ENCODE measurements at regions not wholly inside any gene's neighbourhood (a gene's known extent, or its start where the extent isn't known, plus 50 kb on each side); places are given as distances from the start of the nearest gene placed in this dataset.

DNA sequence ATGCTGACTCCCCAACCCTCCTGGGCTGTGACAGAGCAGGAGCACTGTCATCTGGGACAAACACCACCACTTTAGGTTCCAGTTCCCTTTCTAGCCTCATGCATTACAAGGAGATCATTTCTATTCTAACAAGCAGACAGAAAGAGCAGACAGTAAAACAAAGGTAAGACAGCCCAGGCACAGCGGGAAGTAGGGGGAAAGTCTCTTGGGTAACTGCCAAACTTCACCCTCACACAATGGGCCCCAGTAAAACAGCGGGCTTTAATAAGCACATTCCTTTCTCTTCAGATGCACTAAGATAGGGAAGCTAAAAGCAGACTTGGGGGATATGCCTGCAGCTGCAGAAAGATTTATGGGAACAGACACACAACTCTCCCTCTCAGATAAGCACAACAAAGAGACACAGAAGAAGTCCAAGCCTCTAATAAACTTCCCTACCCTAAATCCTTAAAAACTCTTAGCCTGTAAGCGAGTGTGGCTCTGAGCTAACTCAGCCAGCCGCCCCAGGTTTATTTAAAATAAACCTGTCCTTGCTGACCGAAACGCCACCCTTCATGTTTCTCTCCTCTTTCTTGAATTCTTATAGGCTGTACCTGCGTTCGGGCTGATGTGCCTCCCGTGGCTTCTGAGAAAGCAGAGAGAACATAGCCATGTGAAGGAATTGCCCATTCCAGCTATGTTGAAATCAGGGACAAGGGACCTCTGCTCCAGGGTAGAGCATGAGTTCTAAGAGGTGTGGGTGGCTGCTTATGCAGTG, 726.8 kb upstream of the DDX18 start:
- Histone ChIP-seq H3K36me3 (ENCODE audit: control insufficient read depth, insufficient read depth, low read length) (no peaks in the 10 kb centered on the region), H4K91ac (ENCODE audit: insufficient read depth, low read depth, low read length) (no peak overlapping the region), H3K9me3 (ENCODE audit: control insufficient read depth, insufficient read depth, low read length) (peaks cover 7% of the 10 kb centered on the region), H3K79me1 (ENCODE audit: low read depth in 1 of 2, low read length in 2 of 2) (no peaks in the 10 kb centered on the region), H3K27me3 (ENCODE audit: control insufficient read depth, insufficient read depth, low read length) (no peaks in the 10 kb centered on the region), H2BK120ac (ENCODE audit: low read depth, low read length) (no peak overlapping the region), H3K23ac (ENCODE audit: low read depth, low read length) (no peak overlapping the region), H2AFZ (replicated peaks; ENCODE audit: low read length, poor library complexity) (no peak overlapping the region), H3K4me1 (ENCODE audit: control insufficient read depth, insufficient read depth, low read length) (no peaks in the 10 kb centered on the region), H3K14ac (replicated peaks; ENCODE audit: low read depth, low read length) (no peak overlapping the region), H3K9me1 (ENCODE audit: insufficient read depth, low read length) (no peaks in the 10 kb centered on the region), H4K20me1 (ENCODE audit: insufficient read depth, low read length) (no peaks in the 10 kb centered on the region), H3K56ac (ENCODE audit: extremely low read depth, insufficient read depth, low read length) (no peak overlapping the region), H4K8ac (ENCODE audit: low read depth in 2 of 2, low read length in 2 of 2) (no peak overlapping the region), H3K4ac (ENCODE audit: low read depth, low read length) (no peak overlapping the region), H2BK20ac (ENCODE audit: low read depth, low read length) (no peak overlapping the region), H3K4me3 (ENCODE audit: insufficient read depth, low read depth, low read length) (no peak overlapping the region), H2AK5ac (ENCODE audit: low read depth, low read length) (no peak overlapping the region), H2AK9ac (replicated peaks; ENCODE audit: low read depth, low read length, poor library complexity) (no peak overlapping the region), H3K27ac (ENCODE audit: insufficient read depth, low read length) (no peak overlapping the region), H3K18ac (ENCODE audit: low read depth, low read length) (no peak overlapping the region), H3K9ac (ENCODE audit: low read depth, low read length) (no peak overlapping the region), H4K5ac (ENCODE audit: low read depth, low read length) (no peak overlapping the region), H2BK15ac (ENCODE audit: low read depth, low read length) (no peak overlapping the region), H2BK5ac (ENCODE audit: low read depth, low read length, poor library complexity, severe bottlenecking) (no peak overlapping the region), H3K4me2 (ENCODE audit: low read depth, low read length) (no peak overlapping the region)
- DNase-seq (no peak), ATAC-seq (ENCODE audit: low read depth) (no peak)
- in situ Hi-C loops (cut with MboI; ENCODE audit: low sequenced_read_pairs), result no loop called here
- dilution Hi-C loops (cut with HindIII; ENCODE audit: low sequenced_read_pairs, unreplicated experiment), result no loop called here
- CTCF ChIA-PET, result no interaction called here
- 8% methylated on average over 2 of the region's 9 CpGs; no CpG with 5 or more reads in 1 of the 2 experiments for WGBS, 2 experiments (ENCODE audit: extremely low coverage in 2 of 2, insufficient read length in 1 of 2)
- intact Hi-C loops (cut with micrococcal nuclease), result no loop called here
- no TSS peak for BruUV-seq (replicated peaks)
- no peak for TF ChIP-seq NFE2L2 (IDR thresholded peaks at IDR 0.05; ENCODE audit: low read depth, low read length)
- TF ChIP-seq CEBPB (IDR thresholded peaks at IDR 0.05; ENCODE audit: low read depth, low read length), result no peak
- TF ChIP-seq SMC3 (IDR thresholded peaks at IDR 0.05; ENCODE audit: low read depth, low read length), result no peak
- TF ChIP-seq FOS (IDR thresholded peaks at IDR 0.05; ENCODE audit: low read depth, low read length), result no peak
- TF ChIP-seq, protein P1, sequence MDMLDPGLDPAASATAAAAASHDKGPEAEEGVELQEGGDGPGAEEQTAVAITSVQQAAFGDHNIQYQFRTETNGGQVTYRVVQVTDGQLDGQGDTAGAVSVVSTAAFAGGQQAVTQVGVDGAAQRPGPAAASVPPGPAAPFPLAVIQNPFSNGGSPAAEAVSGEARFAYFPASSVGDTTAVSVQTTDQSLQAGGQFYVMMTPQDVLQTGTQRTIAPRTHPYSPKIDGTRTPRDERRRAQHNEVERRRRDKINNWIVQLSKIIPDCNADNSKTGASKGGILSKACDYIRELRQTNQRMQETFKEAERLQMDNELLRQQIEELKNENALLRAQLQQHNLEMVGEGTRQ (IDR thresholded peaks at IDR 0.05; ENCODE audit: low read depth, low read length), result no peak
- TF ChIP-seq RFX5 (IDR thresholded peaks at IDR 0.05; ENCODE audit: low read depth, low read length), result no peak
- TF ChIP-seq, protein P2, sequence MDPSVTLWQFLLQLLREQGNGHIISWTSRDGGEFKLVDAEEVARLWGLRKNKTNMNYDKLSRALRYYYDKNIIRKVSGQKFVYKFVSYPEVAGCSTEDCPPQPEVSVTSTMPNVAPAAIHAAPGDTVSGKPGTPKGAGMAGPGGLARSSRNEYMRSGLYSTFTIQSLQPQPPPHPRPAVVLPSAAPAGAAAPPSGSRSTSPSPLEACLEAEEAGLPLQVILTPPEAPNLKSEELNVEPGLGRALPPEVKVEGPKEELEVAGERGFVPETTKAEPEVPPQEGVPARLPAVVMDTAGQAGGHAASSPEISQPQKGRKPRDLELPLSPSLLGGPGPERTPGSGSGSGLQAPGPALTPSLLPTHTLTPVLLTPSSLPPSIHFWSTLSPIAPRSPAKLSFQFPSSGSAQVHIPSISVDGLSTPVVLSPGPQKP (IDR thresholded peaks at IDR 0.05; ENCODE audit: borderline replicate concordance, low read depth, low read length), result no peak
- no peak for TF ChIP-seq MXI1 (IDR thresholded peaks at IDR 0.05; ENCODE audit: borderline replicate concordance, low read depth, low read length)
- no peak for TF ChIP-seq POLR2A (IDR thresholded peaks at IDR 0.05; ENCODE audit: low read depth, low read length)
- TF ChIP-seq CTCF (conservative IDR thresholded peaks at IDR 0.05; ENCODE audit: low read depth, low read length), result no peak
- TF ChIP-seq CHD1 (IDR thresholded peaks at IDR 0.05; ENCODE audit: low read depth, low read length), result no peak
- no peak for TF ChIP-seq RCOR1 (IDR thresholded peaks at IDR 0.05; ENCODE audit: insufficient replicate concordance, low read length)
- no peak for TF ChIP-seq RAD21 (IDR thresholded peaks at IDR 0.05; ENCODE audit: low read length)
- POLR2A ChIA-PET (ENCODE audit: unreplicated experiment), result no interaction called here
